MM.1S (cell line): ENCODE measurements at regions not wholly inside any gene's neighbourhood (a gene's known extent, or its start where the extent isn't known, plus 50 kb on each side); places are given as distances from the start of the nearest gene placed in this dataset.

Source experiments
- CTCF ChIP-seq: fragments of 300-600 bp; sonication (generic); IDR thresholded peaks from 2 replicates; pipeline ENCODE4 v1.5.1; 2016; ENCODE audit warnings: antibody characterized with exemption, low read length, mixed read lengths
- EZH2 ChIP-seq: fragments of 300-600 bp; sonication (generic); optimal IDR thresholded peaks from 2 replicates; pipeline ENCODE3; 2017; ENCODE audit warnings: low read depth, mild to moderate bottlenecking, antibody characterized with exemption, low read length, mixed read lengths

GRCh38 chr14:48456051-48456450 lies 780.6 kb upstream of the MDGA2 start:
- TF ChIP-seq EZH2 = no peak
- TF ChIP-seq CTCF = no peak
